GM12892 (cell line): ENCODE measurements at regions not wholly inside any gene's neighbourhood (a gene's known extent, or its start where the extent isn't known, plus 50 kb on each side); places are given as distances from the start of the nearest gene placed in this dataset.

Experiments used
- POLR2A ChIP-seq: IDR thresholded peaks from 2 replicates; pipeline ENCODE4 v1.6.1; 2011; ENCODE audit warnings: low read depth, low read length, control low read depth
- POLR2AphosphoS5 ChIP-seq: IDR thresholded peaks from 2 replicates; pipeline ENCODE4 v1.6.1; 2011; ENCODE audit warnings: low read depth, low read length, control low read depth
- TAF1 ChIP-seq: IDR thresholded peaks from 2 replicates; pipeline ENCODE4 v1.6.1; 2011; ENCODE audit warnings: low read depth, mild to moderate bottlenecking, control low read depth, low read length, borderline replicate concordance

DNA sequence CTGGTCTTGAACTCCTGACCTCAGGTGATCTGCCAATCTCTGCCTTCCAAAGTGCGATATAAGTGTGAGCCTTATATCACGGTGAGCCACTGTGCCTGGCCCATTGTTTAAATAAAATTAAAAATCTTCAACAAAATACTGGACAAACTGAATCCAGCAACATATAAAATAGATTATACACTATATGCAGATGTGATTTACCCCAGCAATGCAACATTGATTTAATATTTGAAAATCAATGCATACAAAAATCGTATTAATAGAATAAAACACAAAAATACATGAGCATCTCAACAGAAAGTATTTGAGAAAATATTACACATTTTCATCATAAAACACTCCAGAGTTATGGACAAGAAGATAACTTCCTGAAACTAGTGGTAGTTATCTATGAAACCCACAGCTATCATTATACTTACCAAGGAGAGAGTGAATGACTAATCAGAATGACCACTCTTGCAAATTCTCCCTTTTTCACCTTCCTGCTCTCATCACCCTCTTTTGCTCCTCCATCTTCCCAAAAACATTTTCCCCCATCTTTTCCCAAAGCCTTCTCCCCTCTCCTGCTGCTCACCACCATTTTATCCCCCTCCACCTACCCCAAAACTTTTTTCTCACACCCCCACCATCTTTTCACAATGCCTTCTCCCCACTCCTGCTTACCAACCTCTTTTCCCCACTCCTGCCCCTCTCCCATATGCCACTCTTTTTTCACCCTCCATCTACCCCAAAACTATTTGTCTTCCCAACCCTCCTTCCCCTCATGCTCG lies 122.1 kb upstream of the VPREB1 start:
- TF ChIP-seq TAF1, result no peak
- no peak for TF ChIP-seq POLR2A
- TF ChIP-seq POLR2AphosphoS5, result no peak
